Fibroblast of villous mesenchyme (primary cell): ENCODE measurements at regions not wholly inside any gene's neighbourhood (a gene's known extent, or its start where the extent isn't known, plus 50 kb on each side); places are given as distances from the start of the nearest gene placed in this dataset.

ENCODE experiments used
- DNase-seq: peaks from one replicate; pipeline ENCODE4 v3.0.0-alpha.2; 2010; ENCODE audit warnings: low read depth
- H3K4me3 ChIP-seq: 2 replicates; pipeline ENCODE4 v1.5.1; 2011; ENCODE audit warnings: low read depth, mild to moderate bottlenecking, low read length
- CTCF ChIP-seq: IDR thresholded peaks from 2 replicates; pipeline ENCODE4 v1.5.1; 2012; ENCODE audit warnings: low read depth, mild to moderate bottlenecking, low read length; ENCODE audit not compliant: insufficient read depth

GRCh38 chr7:25430200-25430931 is 202.1 kb upstream of the NPVF start:
- no peak for TF ChIP-seq CTCF
- no peak for DNase-seq
- H3K4me3 ChIP-seq: no peak overlapping the region

GRCh38 chr7:25431956-25432450 is 203.7 kb upstream of the NPVF start:
- DNase-seq: no peak
- TF ChIP-seq CTCF: no peak
- H3K4me3 ChIP-seq: no peak overlapping the region

DNA sequence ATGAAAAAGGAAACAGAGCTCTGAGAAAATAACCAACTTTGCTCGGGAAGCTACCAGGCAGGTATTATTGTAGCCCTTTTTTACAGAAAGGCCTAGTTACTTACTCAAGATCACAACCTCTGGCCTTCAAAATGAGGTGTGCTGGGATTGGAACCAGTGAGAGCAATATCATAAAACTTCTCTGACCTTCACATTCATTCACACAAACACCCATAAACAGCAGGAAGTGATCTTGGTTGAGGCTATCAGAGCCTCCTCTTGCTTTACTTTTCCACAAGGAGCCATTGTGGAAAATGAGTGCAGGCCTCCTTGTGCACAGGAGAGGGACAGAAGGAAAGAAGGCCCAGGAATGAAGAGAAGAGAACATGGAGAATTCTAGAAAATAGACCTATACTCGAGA is 204.5 kb upstream of the NPVF start:
- TF ChIP-seq CTCF: no peak
- H3K4me3 ChIP-seq: no peak overlapping the region
- DNase-seq: no peak

DNA sequence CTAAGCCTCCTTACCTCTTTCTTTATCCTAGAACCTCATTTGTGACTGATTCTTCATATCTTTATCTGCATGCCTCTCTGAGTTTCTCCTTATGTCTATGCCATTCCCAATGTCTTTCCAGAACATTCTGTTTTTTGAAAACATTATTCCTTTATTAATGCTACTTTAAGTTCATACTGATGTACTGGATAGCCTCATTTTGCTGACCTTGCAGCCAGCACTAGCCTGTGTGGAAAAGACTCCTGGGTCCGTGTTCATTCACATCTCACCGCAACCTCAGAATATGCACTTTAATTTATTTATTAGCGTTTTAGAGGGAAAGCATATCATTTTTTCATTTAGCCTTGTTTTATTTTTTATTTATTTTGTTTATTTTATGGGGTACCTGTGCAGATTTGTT is 208.1 kb upstream of the NPVF start:
- no peak overlapping the region for H3K4me3 ChIP-seq
- no peak for DNase-seq
- TF ChIP-seq CTCF: no peak

DNA sequence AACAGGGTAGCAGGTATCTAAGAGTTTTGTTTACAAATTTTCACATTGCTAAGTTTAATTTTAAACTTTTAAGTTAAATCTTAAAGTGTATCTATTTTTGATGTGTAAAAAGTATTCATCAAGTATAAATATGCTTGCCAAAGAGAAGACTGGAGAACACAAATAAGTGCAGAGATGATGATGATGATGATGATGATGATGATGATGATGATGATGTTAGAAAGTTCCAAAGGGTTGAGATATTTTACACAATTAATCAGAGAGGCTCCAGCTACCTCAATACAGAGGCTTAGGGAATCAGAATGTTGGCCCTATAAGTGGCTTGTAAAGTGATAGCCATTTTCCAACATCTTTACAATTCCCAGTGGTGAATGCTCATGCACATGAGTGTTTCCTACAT is 209.0 kb upstream of the NPVF start:
- no peak overlapping the region for H3K4me3 ChIP-seq
- no peak for TF ChIP-seq CTCF
- DNase-seq: no peak

DNA sequence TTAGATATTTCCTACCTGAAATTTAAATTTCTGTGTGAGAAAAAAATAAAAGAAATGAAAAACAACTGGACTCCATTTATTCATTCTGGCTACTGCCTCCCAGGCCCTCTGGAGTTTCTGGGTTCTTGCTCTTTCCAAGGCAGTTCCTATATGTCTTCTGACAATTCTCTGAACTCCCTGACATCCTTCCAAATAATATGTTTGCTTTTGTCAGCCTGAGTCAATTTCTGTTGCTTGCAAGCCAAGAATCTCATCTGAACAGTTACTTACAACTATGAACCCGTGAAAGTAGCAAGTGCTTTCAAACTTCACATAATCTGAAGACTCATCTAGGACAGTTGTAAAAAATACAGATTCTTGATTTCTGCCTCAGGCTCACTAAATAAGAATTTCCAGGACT is 216.7 kb upstream of the NPVF start:
- no peak for DNase-seq
- no peak overlapping the region for H3K4me3 ChIP-seq
- TF ChIP-seq CTCF: no peak

DNA sequence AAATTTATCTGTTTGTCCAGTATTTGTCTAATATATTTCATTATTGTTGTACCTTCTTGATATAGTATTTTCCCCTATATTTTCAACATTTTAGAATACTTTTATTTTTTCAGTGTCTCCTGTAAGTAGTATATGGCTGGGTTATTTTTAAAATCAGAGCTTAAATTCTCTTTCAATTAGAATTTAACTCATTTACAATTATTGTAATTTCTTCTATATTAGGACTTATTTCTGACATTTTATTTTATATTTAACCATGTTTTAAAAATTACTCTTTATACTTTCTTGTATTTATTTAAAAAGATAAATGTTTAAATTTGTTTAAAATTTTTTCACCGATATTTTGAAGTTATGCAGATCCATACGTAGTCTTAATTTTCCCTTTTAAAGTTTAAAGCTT is 220.0 kb upstream of the NPVF start:
- no peak for TF ChIP-seq CTCF
- H3K4me3 ChIP-seq: no peak overlapping the region
- no peak for DNase-seq
